ENCODE measurements at regions not wholly inside any gene's neighbourhood (a gene's known extent, or its start where the extent isn't known, plus 50 kb on each side); places are given as distances from the start of the nearest gene placed in this dataset.

DNA sequence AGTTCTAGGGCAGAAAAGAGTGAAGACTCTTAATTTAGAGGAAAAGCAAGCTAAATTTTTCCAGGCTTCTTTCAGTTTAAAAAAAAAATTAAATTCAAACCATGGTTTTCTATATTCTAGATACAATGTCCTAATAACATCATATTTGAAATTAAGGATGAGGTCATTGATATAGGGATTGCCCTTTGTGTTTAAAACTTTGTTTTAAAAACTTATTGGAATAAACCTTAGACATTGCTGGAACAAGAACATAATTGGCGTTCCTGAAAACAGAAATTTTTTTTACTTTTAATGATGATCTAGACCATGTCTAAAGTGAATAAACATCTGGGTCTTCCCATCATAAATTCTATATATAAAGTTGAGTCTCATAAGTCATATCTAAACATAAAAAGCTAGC lies 859.4 kb upstream of the CHORDC1 start:
- H2AFZ ChIP-seq = no peak overlapping the region
- no peak overlapping the region for H3K4me3 ChIP-seq
- no peaks in the 10 kb centered on the region for H3K4me1 ChIP-seq (ENCODE audit: insufficient read depth)
- H3K27me3 ChIP-seq = no peaks in the 10 kb centered on the region
- no peak overlapping the region for H3K4me2 ChIP-seq
- H4K20me1 ChIP-seq (ENCODE audit: insufficient read depth, poor library complexity, severe bottlenecking) = no peaks in the 10 kb centered on the region
- no peaks in the 10 kb centered on the region for H3K9me3 ChIP-seq (ENCODE audit: low read depth)
- no peak overlapping the region for H3K27ac ChIP-seq
- DNase-seq (ENCODE audit: low spot score) = no peak
- no peaks in the 10 kb centered on the region for H3K36me3 ChIP-seq (replicated peaks; ENCODE audit: insufficient read depth, low read depth)
- no peaks in the 10 kb centered on the region for H3K9me2 ChIP-seq (replicated peaks; ENCODE audit: insufficient read depth)
- WGBS (ENCODE audit: low lambda C conversion rate, missing lambda C conversion rate) = 79% methylated on average over 1 of the region's 1 CpG
- no peaks in the 10 kb centered on the region for H3K79me2 ChIP-seq
- TF ChIP-seq, protein P1, sequence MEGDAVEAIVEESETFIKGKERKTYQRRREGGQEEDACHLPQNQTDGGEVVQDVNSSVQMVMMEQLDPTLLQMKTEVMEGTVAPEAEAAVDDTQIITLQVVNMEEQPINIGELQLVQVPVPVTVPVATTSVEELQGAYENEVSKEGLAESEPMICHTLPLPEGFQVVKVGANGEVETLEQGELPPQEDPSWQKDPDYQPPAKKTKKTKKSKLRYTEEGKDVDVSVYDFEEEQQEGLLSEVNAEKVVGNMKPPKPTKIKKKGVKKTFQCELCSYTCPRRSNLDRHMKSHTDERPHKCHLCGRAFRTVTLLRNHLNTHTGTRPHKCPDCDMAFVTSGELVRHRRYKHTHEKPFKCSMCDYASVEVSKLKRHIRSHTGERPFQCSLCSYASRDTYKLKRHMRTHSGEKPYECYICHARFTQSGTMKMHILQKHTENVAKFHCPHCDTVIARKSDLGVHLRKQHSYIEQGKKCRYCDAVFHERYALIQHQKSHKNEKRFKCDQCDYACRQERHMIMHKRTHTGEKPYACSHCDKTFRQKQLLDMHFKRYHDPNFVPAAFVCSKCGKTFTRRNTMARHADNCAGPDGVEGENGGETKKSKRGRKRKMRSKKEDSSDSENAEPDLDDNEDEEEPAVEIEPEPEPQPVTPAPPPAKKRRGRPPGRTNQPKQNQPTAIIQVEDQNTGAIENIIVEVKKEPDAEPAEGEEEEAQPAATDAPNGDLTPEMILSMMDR (IDR thresholded peaks at IDR 0.05; ENCODE audit: poor library complexity) = no peak
- TF ChIP-seq EZH2 (IDR thresholded peaks at IDR 0.05; ENCODE audit: borderline replicate concordance) = no peak

DNA sequence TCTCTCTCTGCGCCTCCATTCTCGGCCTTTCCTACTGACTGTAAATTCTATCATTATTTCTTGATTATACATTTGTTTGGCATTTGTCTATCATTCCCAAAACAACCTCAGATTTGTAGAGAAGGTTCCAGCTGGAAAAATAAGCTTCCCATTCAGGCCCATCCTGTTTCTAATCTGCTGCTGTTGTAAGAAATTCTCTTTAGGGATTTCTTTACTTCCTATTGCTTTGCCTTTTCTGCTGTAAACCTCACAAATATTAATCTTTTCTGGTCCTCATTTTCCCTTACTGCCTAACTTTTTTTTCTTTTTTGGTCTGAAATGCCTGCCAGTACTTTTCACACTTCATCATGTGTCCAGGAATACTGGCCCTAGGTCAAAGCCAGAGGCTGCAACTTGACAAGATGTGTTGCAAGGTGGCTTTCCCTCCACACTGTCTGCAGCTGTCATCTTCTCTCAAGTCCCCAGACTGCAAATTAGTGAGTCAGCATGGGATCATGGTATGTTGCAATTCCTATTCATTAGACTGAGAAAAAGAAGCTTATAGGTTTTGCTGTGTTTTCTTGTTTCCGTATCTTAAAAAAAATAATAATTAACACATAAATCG lies 858.7 kb upstream of the CHORDC1 start:
- H3K27ac ChIP-seq = no peak overlapping the region
- TF ChIP-seq, protein P1 (IDR thresholded peaks at IDR 0.05; ENCODE audit: poor library complexity) = no peak
- no peak for TF ChIP-seq EZH2phosphoT487 (IDR thresholded peaks at IDR 0.05; ENCODE audit: low read depth, severe bottlenecking, unreplicated experiment)
- no peak for TF ChIP-seq EZH2 (IDR thresholded peaks at IDR 0.05; ENCODE audit: borderline replicate concordance)
- no peaks in the 10 kb centered on the region for H3K4me1 ChIP-seq (ENCODE audit: insufficient read depth)
- no peaks in the 10 kb centered on the region for H3K9me3 ChIP-seq (ENCODE audit: low read depth)
- H3K36me3 ChIP-seq (replicated peaks; ENCODE audit: insufficient read depth, low read depth) = no peaks in the 10 kb centered on the region
- DNase-seq (ENCODE audit: low spot score) = peak; percentile 13
- H3K9me2 ChIP-seq (replicated peaks; ENCODE audit: insufficient read depth) = no peaks in the 10 kb centered on the region
- no peaks in the 10 kb centered on the region for H4K20me1 ChIP-seq (ENCODE audit: insufficient read depth, poor library complexity, severe bottlenecking)
- no peaks in the 10 kb centered on the region for H3K27me3 ChIP-seq
- WGBS (ENCODE audit: low lambda C conversion rate, missing lambda C conversion rate) = 72% methylated on average over 4 of the region's 4 CpGs
- H3K79me2 ChIP-seq = no peaks in the 10 kb centered on the region
- H3K4me3 ChIP-seq = no peak overlapping the region
- H3K4me2 ChIP-seq = no peak overlapping the region
- H2AFZ ChIP-seq = no peak overlapping the region

DNA sequence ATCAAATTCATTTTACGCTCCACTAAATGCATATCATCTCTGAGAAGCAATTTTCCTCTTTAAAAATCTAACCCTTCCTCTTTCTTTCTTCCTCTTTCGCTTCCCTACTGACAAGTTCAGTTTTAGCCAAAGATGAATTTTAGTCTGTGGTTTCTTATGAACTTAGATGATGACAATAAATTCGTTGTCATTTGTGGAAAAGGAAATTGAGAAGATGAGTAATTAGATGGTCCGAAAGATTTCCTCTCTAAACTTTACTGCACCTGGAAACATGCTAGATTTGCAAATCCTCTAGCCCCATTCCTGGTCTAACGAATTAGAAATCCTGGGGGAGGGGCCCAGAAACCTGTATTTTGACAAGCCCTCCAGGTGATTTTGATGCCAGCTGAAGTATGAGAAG lies 855.4 kb upstream of the CHORDC1 start:
- Histone ChIP-seq H3K4me1 (ENCODE audit: insufficient read depth) (no peaks in the 10 kb centered on the region), H3K4me2 (no peak overlapping the region), H3K27ac (no peak overlapping the region), H3K79me2 (no peaks in the 10 kb centered on the region), H4K20me1 (ENCODE audit: insufficient read depth, poor library complexity, severe bottlenecking) (no peaks in the 10 kb centered on the region), H3K36me3 (replicated peaks; ENCODE audit: insufficient read depth, low read depth) (no peaks in the 10 kb centered on the region), H2AFZ (no peak overlapping the region), H3K9me2 (replicated peaks; ENCODE audit: insufficient read depth) (no peaks in the 10 kb centered on the region), H3K9me3 (ENCODE audit: low read depth) (no peaks in the 10 kb centered on the region), H3K27me3 (no peaks in the 10 kb centered on the region), H3K4me3 (no peak overlapping the region)
- TF ChIP-seq EZH2phosphoT487 (IDR thresholded peaks at IDR 0.05; ENCODE audit: low read depth, severe bottlenecking, unreplicated experiment) (no peak), EZH2 (IDR thresholded peaks at IDR 0.05; ENCODE audit: borderline replicate concordance) (no peak)
- TF ChIP-seq, protein P1 (IDR thresholded peaks at IDR 0.05; ENCODE audit: poor library complexity) = no peak
- DNase-seq (ENCODE audit: low spot score) = no peak
- WGBS (ENCODE audit: low lambda C conversion rate, missing lambda C conversion rate) = 86% methylated on average over 5 of the region's 5 CpGs

Data from hepatocyte (in vitro differentiated cells).